HCT116 (cell line): ENCODE measurements at regions not wholly inside any gene's neighbourhood (a gene's known extent, or its start where the extent isn't known, plus 50 kb on each side); places are given as distances from the start of the nearest gene placed in this dataset.

ENCODE experiments used
- ATAC-seq: fragments of 200-7000 bp; cut with Tn5 transposase; 2 replicates; pipeline ENCODE4 v1.9.1; 2020; ENCODE audit warnings: mild to moderate bottlenecking, moderate library complexity
- BruUV-seq: library from RNA; stranded (reverse); fragments of 400-500 nt; replicated peaks from 2 replicates; lab custom pipeline; 2021; lab: Mats Ljungman, UMichigan
- CTCF ChIA-PET: fragments of 300-600 bp; sonication (Branson Sonifier 250); formaldehyde crosslinking; loops from one replicate; lab custom pipeline; 2021; ENCODE audit warnings: antibody characterized with exemption; lab: Charles Lee
- POLR2A ChIA-PET: fragments of 300-600, 350-600 bp; sonication (Branson Sonifier 250); formaldehyde crosslinking; loops from one replicate; lab custom pipeline; 2021; ENCODE audit warnings: antibody characterized with exemption; lab: Charles Lee
- RAD21 ChIA-PET, 2 experiments: fragments of 300-600 bp; sonication (Branson Sonifier 250); formaldehyde crosslinking; loops; one replicate each; lab custom pipeline; 2023; ENCODE audit warnings: low total read pairs in 2 of 2; ENCODE audit not compliant: uncharacterized antibody in 2 of 2, unreplicated experiment in 2 of 2, low non-redundant PET in 1 of 2; lab: Charles Lee
- DNase-seq: peaks from one replicate; pipeline ENCODE4 v3.0.0-alpha.2; 2010; ENCODE audit warnings: low read depth, low spot score
- H2AFZ ChIP-seq: fragments of 200-600 bp; shearing (Covaris generic), sonication (generic); 2 replicates; pipeline ENCODE4 v1.6.1; 2017; ENCODE audit warnings: low read depth, mixed run types, mixed read lengths, antibody characterized with exemption, low read length; ENCODE audit not compliant: poor library complexity, severe bottlenecking
- H3K27ac ChIP-seq: 2 replicates; pipeline ENCODE4 v1.5.1; 2012; ENCODE audit warnings: low read depth, low read length
- H3K27me3 ChIP-seq: fragments of 200-600 bp; sonication (generic); 2 replicates; pipeline ENCODE4 v1.6.1; 2016; ENCODE audit warnings: mixed run types, low read length, mixed read lengths; ENCODE audit not compliant: insufficient read depth
- H3K36me3 ChIP-seq, 2 experiments: fragments of 200-500 bp in 1 of 2; fragments of 200-600 bp in 1 of 2; sonication (Bioruptor generic) in 1 of 2; sonication (generic) in 1 of 2; 2 replicates each; pipeline versions ENCODE4 v1.5.1 to v1.6.1; 2014 to 2016; ENCODE audit warnings: low read length in 2 of 2, inconsistent platforms in 1 of 2, mixed read lengths in 1 of 2, mixed run types in 1 of 2; ENCODE audit not compliant: insufficient read depth in 2 of 2, control insufficient read depth in 1 of 2
- H3K4me1 ChIP-seq, 2 experiments: fragments of 200-600 bp in 1 of 2; sonication (generic) in 1 of 2; 2 replicates each; pipeline versions ENCODE4 v1.5.1 to v1.6.1; 2012 to 2017; ENCODE audit warnings: low read length in 2 of 2, inconsistent platforms in 1 of 2, mild to moderate bottlenecking in 1 of 2, mixed read lengths in 1 of 2, mixed run types in 1 of 2, moderate library complexity in 1 of 2; ENCODE audit not compliant: insufficient read depth in 2 of 2, control insufficient read depth in 1 of 2
- H3K4me2 ChIP-seq: fragments of 200-600 bp; sonication (generic); 2 replicates; pipeline ENCODE4 v1.6.1; 2017; ENCODE audit warnings: mixed run types, low read length, mixed read lengths
- H3K4me3 ChIP-seq, 2 experiments: fragments of 200-600 bp in 1 of 2; sonication (generic) in 1 of 2; replicated peaks in 1 of 2; 2 replicates each; pipeline ENCODE4 v1.5.1; 2011 to 2016; ENCODE audit warnings: low read length in 2 of 2, control low read depth in 1 of 2, low read depth in 1 of 2, mild to moderate bottlenecking in 1 of 2, mixed read lengths in 1 of 2, mixed run types in 1 of 2
- H3K79me2 ChIP-seq: fragments of 200-600 bp; sonication (generic); 2 replicates; pipeline ENCODE4 v1.6.1; 2017; ENCODE audit warnings: mild to moderate bottlenecking, mixed run types, low read length, moderate library complexity, mixed read lengths; ENCODE audit not compliant: insufficient read depth
- H3K9ac ChIP-seq: fragments of 200-600 bp; sonication (generic); 2 replicates; pipeline ENCODE4 v1.6.1; 2016; ENCODE audit warnings: low read length, mixed read lengths
- H3K9me2 ChIP-seq: fragments of 200-600 bp; sonication (generic), shearing (Covaris generic); 2 replicates; pipeline ENCODE4 v1.6.1; 2017; ENCODE audit warnings: mixed run types, mild to moderate bottlenecking, moderate library complexity; ENCODE audit not compliant: insufficient read depth
- H3K9me3 ChIP-seq, 2 experiments: fragments of 200-500 bp in 1 of 2; fragments of 200-600 bp in 1 of 2; sonication (Bioruptor generic) in 1 of 2; sonication (generic) in 1 of 2; 2 replicates each; pipeline ENCODE4 v1.6.1; 2014 to 2017; ENCODE audit warnings: low read length in 2 of 2, mixed read lengths in 2 of 2, inconsistent platforms in 1 of 2, low read depth in 1 of 2, mild to moderate bottlenecking in 1 of 2, mixed run types in 1 of 2, moderate library complexity in 1 of 2; ENCODE audit not compliant: control insufficient read depth in 1 of 2, insufficient read depth in 1 of 2
- H4K20me1 ChIP-seq: fragments of 200-600 bp; sonication (generic), shearing (Covaris generic); 2 replicates; pipeline ENCODE4 v1.6.1; 2017; ENCODE audit warnings: mixed run types, mild to moderate bottlenecking, moderate library complexity; ENCODE audit not compliant: insufficient read depth
- CEBPB ChIP-seq: IDR thresholded peaks from 2 replicates; pipeline ENCODE4 v1.6.1; 2012; ENCODE audit warnings: low read depth
- CTCF ChIP-seq, 3 experiments: fragments of 200-600 bp in 1 of 3; sonication (generic) in 1 of 3; IDR thresholded peaks in 2 of 3; conservative IDR thresholded peaks in 1 of 3; 2 replicates each; pipeline ENCODE4 v1.5.1; 2012 to 2017; ENCODE audit warnings: low read depth in 2 of 3, low read length in 2 of 3, antibody characterized with exemption in 1 of 3, borderline replicate concordance in 1 of 3, control low read depth in 1 of 3, mild to moderate bottlenecking in 1 of 3, mixed read lengths in 1 of 3, mixed run types in 1 of 3, moderate library complexity in 1 of 3; ENCODE audit not compliant: insufficient read depth in 1 of 3
- EGR1 ChIP-seq: IDR thresholded peaks from 2 replicates; pipeline ENCODE4 v1.6.1; 2012; ENCODE audit warnings: low read depth
- FOSL1 ChIP-seq: IDR thresholded peaks from 2 replicates; pipeline ENCODE4 v1.6.1; 2012; ENCODE audit warnings: low read depth
- JUND ChIP-seq: IDR thresholded peaks from 2 replicates; pipeline ENCODE4 v1.6.1; 2012
- POLR2AphosphoS5 ChIP-seq: IDR thresholded peaks from 2 replicates; pipeline ENCODE4 v1.6.1; 2011; ENCODE audit warnings: mild to moderate bottlenecking, low read depth, low read length, moderate library complexity
- RAD21 ChIP-seq: IDR thresholded peaks from 2 replicates; pipeline ENCODE4 v1.6.1; 2012; ENCODE audit warnings: low read depth, mild to moderate bottlenecking
- TCF7L2 ChIP-seq: IDR thresholded peaks from 2 replicates; pipeline ENCODE4 v1.7.0; 2011; ENCODE audit warnings: borderline replicate concordance, inconsistent platforms; ENCODE audit not compliant: insufficient read depth, insufficient read length; ENCODE audit errors: extremely low read depth
- ZFX ChIP-seq: fragments of 450-650 bp; IDR thresholded peaks from 2 replicates; pipeline ENCODE4 v1.6.1; 2017
- ZNF274 ChIP-seq: fragments of 200-500 bp; sonication (Bioruptor generic); IDR thresholded peaks from 2 replicates; pipeline ENCODE4 v1.6.1; 2014; ENCODE audit warnings: mild to moderate bottlenecking, low read depth, low read length, inconsistent platforms
- intact Hi-C: fragments of 100-400 bp; cut with micrococcal nuclease; formaldehyde crosslinking; loops from 2 replicates; pipeline ENCODE4 v1.10.0; 2022
- TF ChIP-seq, protein P1 (sequence below): IDR thresholded peaks from 2 replicates; pipeline ENCODE4 v1.6.1; 2012; ENCODE audit warnings: low read depth
- TF ChIP-seq, protein P2 (sequence below): IDR thresholded peaks from 2 replicates; pipeline ENCODE4 v1.6.1; 2012

DNA sequence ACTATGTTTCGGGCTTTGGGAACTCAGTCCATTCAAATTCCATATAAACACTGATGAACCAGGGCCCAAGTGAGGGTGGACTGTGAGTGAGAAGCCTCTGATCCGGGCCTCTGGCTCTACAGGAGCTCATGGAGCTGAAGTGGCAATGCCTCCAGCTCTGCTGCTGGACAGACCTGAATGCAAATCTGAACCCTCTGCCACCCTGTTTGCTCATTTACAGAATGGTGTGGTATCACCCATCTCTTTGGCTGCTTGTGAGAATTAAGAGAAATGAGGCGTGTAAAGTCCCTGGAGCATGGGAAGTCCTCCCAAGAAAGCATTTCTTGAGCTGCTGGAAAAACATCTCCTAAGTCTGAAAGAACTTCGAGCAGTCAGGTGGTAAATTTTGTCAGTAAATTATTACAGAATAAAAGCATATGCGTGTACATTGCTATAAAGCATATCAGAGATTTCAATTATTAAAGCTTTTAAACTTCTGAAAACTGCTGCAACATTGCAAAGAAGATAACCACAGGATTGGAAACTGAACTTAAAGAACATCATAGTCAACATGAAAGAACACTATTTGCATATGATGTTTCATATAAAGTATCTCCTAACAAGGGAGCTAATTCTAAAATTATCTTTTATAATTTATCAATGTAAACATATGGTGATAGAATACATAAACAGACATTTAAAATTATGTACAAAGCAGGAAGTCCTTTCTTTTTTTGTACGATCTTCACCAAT, 369.0 kb downstream of the UQCRFS1 start:
- ChIA-PET CTCF (no interaction called here), RAD21 (no interaction called here), POLR2A (no interaction called here)
- no peak overlapping the region for H3K4me2 ChIP-seq
- no peaks in the 10 kb centered on the region for H3K79me2 ChIP-seq
- H3K9ac ChIP-seq: no peak overlapping the region
- ATAC-seq (no peak), DNase-seq (no peak)
- no peak overlapping the region for H2AFZ ChIP-seq
- intact Hi-C loops: no loop called here
- no peaks in the 10 kb centered on the region for H3K36me3 ChIP-seq
- no peaks in the 10 kb centered on the region for H4K20me1 ChIP-seq
- H3K27me3 ChIP-seq: no peaks in the 10 kb centered on the region
- H3K4me1 ChIP-seq: no peaks in the 10 kb centered on the region
- no TSS peak for BruUV-seq
- no peaks in the 10 kb centered on the region for H3K9me2 ChIP-seq
- no peak overlapping the region for H3K4me3 ChIP-seq
- H3K27ac ChIP-seq: no peak overlapping the region
- H3K9me3 ChIP-seq: peaks cover 13 to 32% of the 10 kb centered on the region in 2 experiments; a peak in 3 of 4 replicates
- no peak for TF ChIP-seq ZNF274
- TF ChIP-seq, protein P1, sequence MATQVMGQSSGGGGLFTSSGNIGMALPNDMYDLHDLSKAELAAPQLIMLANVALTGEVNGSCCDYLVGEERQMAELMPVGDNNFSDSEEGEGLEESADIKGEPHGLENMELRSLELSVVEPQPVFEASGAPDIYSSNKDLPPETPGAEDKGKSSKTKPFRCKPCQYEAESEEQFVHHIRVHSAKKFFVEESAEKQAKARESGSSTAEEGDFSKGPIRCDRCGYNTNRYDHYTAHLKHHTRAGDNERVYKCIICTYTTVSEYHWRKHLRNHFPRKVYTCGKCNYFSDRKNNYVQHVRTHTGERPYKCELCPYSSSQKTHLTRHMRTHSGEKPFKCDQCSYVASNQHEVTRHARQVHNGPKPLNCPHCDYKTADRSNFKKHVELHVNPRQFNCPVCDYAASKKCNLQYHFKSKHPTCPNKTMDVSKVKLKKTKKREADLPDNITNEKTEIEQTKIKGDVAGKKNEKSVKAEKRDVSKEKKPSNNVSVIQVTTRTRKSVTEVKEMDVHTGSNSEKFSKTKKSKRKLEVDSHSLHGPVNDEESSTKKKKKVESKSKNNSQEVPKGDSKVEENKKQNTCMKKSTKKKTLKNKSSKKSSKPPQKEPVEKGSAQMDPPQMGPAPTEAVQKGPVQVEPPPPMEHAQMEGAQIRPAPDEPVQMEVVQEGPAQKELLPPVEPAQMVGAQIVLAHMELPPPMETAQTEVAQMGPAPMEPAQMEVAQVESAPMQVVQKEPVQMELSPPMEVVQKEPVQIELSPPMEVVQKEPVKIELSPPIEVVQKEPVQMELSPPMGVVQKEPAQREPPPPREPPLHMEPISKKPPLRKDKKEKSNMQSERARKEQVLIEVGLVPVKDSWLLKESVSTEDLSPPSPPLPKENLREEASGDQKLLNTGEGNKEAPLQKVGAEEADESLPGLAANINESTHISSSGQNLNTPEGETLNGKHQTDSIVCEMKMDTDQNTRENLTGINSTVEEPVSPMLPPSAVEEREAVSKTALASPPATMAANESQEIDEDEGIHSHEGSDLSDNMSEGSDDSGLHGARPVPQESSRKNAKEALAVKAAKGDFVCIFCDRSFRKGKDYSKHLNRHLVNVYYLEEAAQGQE: no peak
- no peak for TF ChIP-seq JUND
- no peak for TF ChIP-seq EGR1
- no peak for TF ChIP-seq CTCF (IDR thresholded peaks at IDR 0.05 in 2 of 3, conservative IDR thresholded peaks at IDR 0.05 in 1 of 3; ENCODE audit: borderline replicate concordance in 1 of 3, insufficient read depth in 1 of 3, low read depth in 2 of 3, low read length in 2 of 3)
- no peak for TF ChIP-seq ZFX
- TF ChIP-seq, protein P2, sequence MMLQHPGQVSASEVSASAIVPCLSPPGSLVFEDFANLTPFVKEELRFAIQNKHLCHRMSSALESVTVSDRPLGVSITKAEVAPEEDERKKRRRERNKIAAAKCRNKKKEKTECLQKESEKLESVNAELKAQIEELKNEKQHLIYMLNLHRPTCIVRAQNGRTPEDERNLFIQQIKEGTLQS: no peak
- no peak for TF ChIP-seq RAD21
- TF ChIP-seq POLR2AphosphoS5: no peak
- no peak for TF ChIP-seq TCF7L2
- TF ChIP-seq FOSL1: no peak
- no peak for TF ChIP-seq CEBPB
